HG02678 (cell line): ENCODE measurements at regions not wholly inside any gene's neighbourhood (a gene's known extent, or its start where the extent isn't known, plus 50 kb on each side); places are given as distances from the start of the nearest gene placed in this dataset.
A peak's percentile ranks its signal among the peaks of the same experiment; 100 is the strongest.

ENCODE experiments used
- ATAC-seq: cut with Tn5 transposase; IDR thresholded peaks from one replicate; pipeline ENCODE4 v1.9.1; 2021; ENCODE audit warnings: mild to moderate bottlenecking, moderate library complexity; ENCODE audit not compliant: unreplicated experiment

DNA sequence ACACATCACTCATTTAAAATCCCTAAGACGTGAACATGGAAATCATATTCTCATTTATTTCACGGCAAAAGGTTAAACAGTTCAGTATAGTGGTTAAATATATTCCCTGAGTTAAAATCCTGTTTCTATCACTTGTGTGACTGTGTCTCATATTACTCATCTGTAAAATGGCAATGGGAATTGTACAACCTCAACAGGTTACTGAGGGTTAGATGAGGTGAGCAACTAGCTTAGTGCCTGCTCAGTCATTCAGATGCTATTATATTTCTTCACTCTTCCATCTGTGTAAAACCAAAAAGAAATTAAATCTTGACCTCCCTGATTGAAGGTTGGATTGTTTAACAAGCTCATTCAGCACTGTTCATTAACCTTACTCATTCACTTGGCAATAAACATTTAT, 212.4 kb upstream of the STK17B start:
- no peak for ATAC-seq

DNA sequence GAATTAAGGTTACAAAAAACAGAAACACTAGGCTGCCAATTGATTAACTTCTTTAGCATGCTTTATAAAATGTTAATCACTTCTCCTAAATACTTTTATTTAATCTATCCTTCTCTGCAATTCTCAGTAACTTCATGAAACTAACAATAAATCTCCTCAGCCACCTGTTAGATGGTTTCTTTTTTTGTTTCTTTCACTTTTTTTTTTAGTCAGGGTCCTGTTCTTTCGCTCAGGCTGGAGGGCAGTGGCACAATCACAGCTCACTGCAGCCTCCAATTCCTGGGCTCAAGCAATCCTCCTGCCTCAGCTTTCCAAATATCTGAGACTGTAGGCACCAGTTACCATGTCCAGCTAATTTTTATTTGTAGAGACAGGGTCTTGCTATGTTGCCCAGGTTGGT, 213.4 kb upstream of the STK17B start:
- peak; percentile 54 for ATAC-seq

DNA sequence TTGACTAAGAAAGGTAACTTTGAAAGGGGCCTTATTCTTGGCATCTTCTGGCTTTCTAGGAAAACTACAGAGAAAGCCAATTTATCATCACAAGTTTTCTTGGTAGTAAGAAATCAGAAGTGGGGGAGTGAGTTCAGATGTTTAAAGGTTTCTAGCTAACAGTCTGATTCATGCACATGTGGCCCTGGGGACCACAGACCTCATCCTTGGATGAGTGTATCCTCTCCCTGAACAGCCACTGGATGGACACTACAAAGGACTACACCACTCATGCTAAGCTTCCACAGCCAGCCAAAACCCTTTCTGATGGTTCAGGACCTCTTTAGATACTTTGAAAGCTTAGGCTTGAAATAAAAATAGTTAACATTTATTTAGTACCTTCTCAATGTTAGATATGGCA, 218.3 kb upstream of the STK17B start:
- ATAC-seq: no peak

DNA sequence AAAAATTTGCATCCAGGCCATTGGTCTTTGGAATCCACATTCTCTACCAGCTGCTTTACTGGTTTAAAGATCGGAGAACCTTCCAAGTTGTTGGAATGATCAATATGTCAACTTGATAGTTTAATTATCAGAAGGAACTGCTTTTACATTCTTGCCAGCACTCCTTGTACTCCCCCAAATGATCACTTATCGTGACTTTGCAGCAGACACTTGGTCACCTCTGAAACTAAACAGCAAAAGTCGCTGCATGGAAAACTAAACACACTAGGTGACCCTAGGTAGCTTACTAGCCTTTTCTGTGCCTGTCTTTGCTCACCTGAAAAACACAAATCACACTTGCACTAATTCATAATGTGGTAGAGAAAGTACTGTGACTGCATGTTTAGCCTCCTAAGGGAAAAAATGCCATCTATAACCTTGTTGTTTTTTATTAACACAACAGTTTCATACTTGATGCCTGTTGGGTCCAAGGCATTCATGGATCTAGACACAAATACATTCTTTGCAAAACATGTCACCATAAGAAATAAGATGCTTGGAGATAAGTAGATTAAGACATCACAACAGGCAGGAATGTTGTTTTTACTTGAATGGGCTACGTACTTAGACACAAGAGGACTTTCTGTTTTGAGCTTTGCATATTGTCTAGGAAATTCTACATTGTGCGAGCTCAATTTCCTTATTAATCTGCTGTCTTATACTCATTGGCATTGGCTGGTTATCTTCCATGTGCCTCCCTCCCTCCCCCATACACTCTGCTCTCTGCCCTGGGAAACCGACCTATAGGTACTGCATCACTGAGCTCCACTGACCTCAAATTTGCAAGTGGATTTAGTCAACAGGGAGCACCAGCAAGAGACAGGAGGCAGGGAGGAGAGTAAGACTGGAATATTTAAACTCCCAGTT, 219.1 kb upstream of the STK17B start:
- no peak for ATAC-seq

DNA sequence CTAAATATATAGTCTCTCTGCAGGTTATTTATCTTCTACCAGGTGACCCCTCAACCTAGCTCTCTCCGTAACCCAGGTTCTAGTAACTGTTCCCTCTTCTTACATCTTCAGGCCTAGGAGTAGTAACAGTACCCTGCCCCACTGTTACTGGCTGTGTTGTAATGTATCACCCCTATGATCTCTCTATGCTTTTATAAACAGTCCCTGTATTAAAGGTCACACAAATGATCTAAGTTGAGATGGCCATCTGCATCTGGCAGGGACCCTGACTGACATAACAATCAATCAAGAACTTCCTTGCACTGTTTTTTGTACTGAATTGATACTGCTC, 219.7 kb upstream of the STK17B start:
- no peak for ATAC-seq

DNA sequence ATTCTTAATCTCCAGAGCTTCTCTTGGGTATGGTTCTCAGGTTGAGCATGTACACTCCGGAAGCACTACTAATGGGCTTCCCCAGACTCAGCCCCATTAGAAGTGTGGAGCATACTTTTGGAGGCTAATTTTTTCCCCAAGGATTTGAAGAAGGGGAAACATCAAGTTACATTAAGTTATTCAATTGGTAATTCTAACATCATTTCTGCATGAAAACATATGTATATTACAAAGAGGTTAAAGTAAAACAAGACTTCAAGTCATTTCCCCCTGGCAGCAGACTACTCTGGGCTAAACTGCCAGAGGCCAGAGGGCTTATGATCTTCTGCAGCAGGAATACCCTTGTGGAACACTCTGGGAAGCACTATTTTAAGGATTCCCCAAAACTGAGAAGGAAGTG, 227.7 kb upstream of the STK17B start:
- no peak for ATAC-seq

DNA sequence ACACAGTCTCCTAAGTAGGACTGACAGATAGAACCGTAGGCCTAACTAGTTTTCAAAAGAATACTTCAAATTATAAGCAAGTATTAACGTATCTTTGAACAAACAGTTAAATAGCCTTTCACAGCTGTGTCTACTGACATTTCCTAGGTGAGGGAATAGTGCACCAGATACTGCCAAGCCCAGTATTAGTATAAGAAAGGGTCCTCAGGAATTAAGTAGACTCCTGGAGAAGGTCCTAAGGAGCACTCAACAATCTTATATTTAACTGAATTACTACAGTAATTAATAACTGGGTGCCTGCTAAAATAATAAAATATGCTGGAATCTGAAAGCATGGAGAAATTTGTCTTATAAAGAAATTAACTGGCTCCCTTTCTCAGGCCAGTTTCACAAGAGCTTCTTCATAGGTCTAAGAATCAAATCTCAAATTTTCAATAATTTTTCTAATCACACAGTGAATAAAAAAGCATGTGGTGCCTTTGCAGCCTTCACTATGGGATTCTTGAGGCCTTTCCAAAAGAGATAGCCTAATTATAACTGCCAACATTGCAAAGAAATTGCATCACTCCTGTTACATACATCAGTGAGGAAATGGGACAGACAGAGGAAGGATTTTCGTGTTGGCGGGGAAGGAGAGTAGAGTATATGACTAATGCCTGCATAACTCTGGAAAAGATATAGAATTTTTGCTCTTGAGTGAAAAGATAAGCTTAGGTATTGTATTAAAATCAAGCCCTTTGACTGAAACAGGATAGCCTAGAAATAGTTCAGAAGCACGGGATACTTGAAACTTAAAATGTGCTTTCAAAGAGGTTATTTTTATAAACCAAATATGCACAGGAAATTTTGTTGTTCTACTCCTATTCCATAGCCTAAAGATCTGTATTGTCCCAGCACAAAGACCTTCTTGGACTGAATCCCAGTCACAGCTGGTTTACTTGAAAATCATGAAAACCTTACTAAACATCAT, 228.6 kb upstream of the STK17B start:
- no peak for ATAC-seq

DNA sequence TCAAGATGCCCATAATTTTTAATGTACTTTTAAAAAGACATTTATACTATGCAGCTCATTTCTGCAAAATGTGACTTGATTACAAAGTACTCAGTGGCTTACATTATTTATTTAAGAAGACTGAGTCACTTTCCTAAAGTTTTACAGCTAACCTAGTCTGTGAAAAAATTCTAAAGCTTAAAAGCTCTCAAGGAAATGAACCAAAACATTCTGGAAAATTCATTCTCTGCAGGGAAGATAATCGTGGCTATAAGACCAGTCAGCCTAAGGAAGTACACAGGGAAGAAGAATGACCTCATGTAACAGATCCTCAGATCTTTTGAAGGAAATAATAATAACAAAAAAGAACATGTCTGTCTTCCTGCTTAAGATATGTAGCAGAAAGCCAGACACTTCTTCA, 232.1 kb upstream of the STK17B start:
- no peak for ATAC-seq

DNA sequence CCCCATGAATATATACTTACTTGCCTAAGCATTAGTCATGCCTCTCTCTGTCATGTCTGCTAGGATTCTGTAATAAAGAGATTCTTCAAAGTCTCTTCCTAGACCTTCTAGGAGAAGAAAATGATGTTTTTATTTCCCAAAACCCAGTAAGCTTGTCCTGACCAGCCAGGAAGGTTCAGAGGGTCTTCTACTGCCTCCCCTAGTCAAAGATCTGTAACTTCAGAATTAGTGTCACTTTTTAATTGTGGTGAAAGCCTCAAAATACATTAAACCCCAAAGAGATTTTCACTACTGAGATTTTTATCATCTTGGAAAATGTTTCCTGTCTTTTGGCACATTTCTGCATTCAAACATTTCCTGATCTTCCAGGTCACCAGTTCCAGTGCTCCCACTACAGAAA, 232.9 kb upstream of the STK17B start:
- no peak for ATAC-seq

DNA sequence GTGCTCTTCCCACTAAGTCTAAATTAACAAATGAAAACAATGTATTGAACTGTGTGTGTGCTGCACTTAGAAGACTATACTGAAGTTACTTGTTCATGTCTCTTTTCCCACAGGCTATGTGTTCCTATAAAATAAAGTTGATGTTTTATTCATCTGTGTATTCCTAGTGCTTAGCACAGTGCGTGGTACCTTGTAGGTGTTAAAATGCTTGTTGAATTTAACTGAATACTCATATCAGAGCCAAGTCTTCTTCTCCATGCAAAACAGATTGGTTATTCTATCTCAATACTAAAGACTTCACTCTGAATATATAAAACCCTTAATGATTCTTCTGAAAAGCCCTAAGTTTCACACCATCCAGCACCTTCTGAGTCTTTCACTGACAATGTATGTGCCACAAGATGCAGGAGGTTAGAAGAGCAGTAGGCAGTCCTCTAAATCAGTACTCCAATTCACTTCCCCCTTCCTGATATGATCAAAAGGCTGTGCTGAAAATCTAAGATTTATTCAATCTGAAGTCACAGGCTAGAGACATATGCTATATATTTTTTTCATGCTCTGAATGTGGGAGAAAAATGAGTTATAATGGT, 231.7 kb upstream of the CCDC150 start:
- no peak for ATAC-seq

DNA sequence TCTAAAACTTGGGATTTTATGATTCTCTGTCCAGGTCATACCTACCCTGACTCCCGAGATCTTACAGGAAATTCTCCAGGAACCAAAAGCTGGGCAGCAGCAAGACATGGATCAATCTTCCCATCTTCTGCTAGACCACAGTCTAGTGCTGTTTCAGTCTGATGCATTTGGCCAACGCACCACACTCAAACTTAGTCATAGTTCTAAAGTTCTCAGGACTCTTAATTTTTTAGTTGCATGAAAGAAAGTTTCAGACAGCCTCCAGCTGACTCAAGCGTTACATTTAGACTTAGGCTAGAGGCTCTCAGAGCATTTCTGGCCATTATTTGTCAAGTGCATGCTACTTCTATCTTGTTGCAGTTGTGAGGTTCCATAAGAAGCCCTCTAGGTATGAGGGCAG, 230.1 kb upstream of the CCDC150 start:
- ATAC-seq: no peak

DNA sequence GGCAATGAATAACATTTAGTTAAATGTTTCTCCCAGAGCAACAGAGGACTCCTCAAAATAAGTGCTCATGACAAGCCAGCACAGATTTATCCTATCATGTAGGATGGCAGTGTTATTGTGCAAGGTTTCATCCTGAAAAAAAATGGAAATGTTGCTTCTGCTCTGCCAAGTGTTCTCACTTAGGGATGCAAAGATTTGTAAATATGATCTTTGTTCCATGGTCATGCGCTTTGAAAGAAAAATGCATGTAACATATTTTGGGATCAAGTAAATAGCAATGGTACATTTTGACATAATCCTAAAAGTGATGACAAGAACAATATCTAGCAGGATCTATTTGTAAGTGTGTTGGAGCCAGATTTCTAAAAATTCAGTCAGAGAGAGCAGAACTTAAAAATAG, 229.5 kb upstream of the CCDC150 start:
- ATAC-seq: no peak

DNA sequence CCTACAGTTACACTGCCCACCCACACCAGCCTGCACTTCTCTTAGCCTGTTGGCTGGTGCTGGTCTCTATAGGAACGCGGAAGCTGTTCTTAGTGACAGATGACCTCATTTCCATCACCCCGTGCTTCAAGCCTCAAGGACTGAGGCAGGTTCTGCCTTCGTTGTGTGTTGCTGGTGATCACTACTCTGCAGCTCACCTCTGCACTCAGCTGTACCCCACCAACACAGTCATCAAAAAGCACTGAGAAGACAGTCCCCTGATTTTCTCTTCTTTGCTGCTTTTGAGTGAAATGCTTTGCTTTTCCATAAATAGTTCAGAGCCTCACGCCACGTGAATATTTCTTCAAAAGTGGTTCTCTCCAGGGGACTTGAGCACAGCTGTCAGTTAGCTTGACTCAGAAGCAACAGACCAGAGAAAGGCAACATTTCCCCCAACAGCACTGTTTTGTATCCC, 225.7 kb upstream of the CCDC150 start:
- peak; percentile 86 for ATAC-seq

DNA sequence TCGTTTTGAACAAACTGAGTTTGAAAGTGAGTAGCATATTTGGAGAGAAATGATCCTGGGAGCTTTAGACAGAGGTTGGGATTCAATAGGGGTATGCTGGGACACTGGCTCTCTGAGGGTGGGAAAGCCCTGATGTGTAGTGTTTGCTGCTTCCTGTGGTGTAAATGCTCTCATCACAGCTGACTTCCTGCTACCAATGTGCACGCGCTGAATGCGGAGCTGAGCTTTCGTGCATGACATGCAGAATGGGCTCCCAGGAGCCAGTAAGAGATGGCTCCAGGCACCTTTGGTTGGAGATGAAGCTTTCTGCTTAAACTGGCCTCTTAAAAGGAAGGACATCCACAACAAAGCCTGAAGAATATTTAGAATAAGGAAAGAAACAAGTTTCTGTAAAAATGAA, 224.1 kb upstream of the CCDC150 start:
- peak; percentile 69 for ATAC-seq

DNA sequence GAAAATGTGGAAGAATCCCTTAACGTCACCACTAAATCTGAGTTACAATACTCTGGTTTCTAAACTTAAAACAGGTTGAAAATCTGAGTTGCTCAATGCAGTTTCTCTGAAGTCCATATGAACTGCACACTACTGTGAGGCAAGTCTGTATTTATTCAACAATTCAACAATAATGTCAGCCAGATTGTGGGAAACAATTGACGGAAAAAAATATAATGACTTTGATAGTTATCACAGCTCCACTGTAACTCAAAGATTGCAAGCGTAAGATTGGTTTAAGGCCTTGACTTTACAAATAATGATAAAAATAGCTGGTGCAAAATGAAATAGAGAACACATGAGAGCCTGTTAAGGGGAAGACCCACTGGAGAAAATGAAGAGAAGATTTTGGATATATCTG, 219.4 kb upstream of the CCDC150 start:
- no peak for ATAC-seq

DNA sequence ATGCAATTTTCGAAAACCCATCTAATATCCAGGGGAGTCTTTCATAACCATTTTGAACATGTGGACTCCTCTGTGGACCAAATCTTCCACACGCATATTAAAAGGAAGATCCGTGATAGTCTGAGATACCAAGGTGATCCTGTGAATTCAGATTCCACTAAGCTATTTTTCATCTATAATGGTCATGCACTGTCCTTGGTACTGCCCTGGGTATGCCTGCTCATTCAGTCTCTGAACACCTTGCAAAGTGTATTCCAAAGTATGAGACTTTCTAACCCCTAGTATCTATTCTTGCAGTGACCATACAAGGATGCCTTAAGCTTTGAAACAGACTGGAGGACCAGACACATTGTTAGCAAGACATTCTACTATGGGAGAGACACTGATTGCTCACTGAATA, 217.6 kb upstream of the CCDC150 start:
- ATAC-seq: no peak

DNA sequence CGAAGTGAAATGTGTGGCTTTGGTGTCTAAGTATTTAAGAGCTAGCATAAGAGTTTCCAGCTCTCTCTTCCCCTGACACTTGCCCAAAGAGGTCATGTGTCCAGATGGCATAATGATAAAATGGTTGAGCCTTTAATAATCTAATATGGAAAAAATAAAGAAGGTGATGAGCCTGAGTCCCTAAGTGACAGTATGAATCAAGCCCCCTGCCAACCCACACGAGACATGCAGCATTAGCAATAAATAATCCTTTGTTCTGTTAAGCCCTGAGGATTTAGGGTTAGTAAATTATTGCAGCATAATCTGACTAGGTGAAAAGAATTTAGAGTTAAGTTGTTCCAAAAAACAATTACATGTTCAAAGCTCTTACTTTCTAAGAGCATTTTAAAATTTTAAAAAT, 217.2 kb upstream of the CCDC150 start:
- ATAC-seq: no peak

DNA sequence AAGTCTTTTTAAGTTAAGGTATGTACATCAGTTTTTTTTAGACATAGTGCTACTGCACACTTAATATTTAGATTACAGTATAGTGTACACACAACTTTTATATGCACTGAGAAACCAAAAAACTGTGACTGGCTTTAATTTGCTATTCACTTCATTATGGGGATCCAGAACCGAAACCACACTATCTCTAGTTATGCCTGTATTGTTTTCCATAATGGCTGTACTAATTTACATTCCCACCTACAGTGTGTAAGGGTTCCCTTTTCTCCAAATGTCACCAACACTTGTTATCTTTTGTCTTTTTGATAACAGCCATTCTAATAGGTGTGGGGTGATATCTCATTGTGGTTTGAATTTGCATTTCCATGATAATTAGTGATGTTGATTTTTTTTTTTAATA, 213.4 kb upstream of the CCDC150 start:
- ATAC-seq: no peak

DNA sequence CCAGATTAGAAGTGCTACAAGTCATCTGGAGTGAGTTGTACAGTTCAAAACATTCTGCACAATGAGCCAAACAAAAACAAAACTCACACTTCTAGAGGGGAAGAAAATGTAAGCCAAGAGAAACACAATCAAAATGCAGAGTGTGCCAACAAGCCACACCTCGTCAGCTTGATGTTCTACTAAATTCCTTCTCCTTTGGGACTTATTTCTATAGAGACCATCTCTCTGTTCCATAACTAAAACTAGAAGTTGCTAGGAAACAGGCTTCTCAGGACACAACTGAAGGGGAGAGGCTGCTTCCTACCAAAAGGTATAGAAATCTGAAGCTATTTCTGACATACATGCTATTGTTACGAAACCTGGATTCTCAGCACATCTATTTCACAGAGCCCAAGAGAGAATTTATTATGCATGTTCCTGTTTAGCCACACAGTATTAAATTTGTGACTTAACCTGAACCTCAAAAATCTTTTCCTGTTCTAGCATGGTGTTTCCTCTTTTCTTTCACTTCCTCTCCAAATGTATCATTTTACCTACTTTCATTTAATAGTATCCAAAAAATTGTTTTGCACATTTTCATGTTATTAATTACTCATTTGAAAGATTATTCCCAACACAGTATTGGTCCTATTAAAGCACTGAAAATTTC, 211.4 kb upstream of the CCDC150 start:
- no peak for ATAC-seq

DNA sequence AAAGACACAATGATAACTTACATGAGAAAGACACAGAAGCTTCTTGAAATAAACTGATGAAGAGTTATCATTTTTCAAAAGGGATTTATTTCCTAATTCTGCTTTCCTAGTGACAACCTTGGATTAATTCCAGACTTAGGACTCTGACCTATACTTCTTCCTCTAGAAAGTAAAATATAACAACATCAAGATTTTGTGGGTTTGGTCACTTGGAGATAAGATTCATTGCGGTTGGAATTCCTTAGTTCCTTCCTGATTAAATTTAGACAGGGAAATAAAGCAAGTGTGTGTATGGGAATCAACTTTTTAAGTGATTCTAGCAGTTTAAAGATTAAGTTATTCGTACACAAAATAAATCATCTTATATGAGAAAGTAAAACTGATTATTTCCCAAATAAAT, 208.4 kb upstream of the CCDC150 start:
- ATAC-seq: no peak

DNA sequence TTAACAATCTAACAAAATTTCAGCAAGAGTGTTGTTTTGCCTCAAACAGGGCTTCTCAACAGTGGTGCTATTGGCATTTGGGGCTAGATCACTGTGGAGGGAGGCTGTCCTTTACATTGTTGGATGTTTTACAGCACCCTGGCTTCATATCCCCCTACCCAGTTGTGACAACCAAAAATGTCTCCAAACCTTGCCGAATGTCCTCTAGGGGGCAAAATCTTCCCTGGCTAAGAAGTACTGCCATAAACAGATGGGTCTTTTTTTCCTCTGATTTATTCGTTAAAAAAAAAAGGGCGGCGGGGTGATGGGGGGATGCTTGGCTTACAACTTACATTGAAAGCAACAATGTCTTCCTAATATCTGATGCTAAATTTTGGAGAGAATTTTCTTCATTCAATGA, 207.6 kb upstream of the CCDC150 start:
- ATAC-seq: no peak
